Neutrophil (primary cell): ENCODE measurements at regions not wholly inside any gene's neighbourhood (a gene's known extent, or its start where the extent isn't known, plus 50 kb on each side); places are given as distances from the start of the nearest gene placed in this dataset.

Experiments
- H3K27ac ChIP-seq: fragments of 200-600 bp; sonication (generic); 2 replicates; pipeline ENCODE4 v1.5.1; 2016; ENCODE audit warnings: mild to moderate bottlenecking, moderate library complexity
- H3K27me3 ChIP-seq: fragments of 200-600 bp; sonication (generic); 2 replicates; pipeline ENCODE4 v1.6.0; 2016; ENCODE audit warnings: mild to moderate bottlenecking
- H3K36me3 ChIP-seq: fragments of 200-600 bp; sonication (generic); 2 replicates; pipeline ENCODE4 v1.5.1; 2017
- H3K4me1 ChIP-seq, 2 experiments: fragments of 200-600 bp in 1 of 2; sonication (generic) in 1 of 2; 1 replicate in 1 of 2; 2 replicates in 1 of 2; pipeline versions ENCODE4 v1.5.1 to v1.6.1; 2013 to 2016; ENCODE audit warnings: low read depth in 1 of 2, low read length in 1 of 2, mild to moderate bottlenecking in 1 of 2, moderate library complexity in 1 of 2; ENCODE audit not compliant: control insufficient read depth in 1 of 2, insufficient read depth in 1 of 2
- H3K4me3 ChIP-seq, 2 experiments: fragments of 200-600 bp in 1 of 2; sonication (generic) in 1 of 2; 1 replicate in 1 of 2; 2 replicates in 1 of 2; pipeline ENCODE4 v1.5.1; 2013 to 2016; ENCODE audit warnings: low read depth in 1 of 2, low read length in 1 of 2, mild to moderate bottlenecking in 1 of 2, moderate library complexity in 1 of 2
- H3K9me3 ChIP-seq: fragments of 200-600 bp; sonication (generic); 2 replicates; pipeline ENCODE4 v1.5.1; 2016
- CTCF ChIP-seq: fragments of 200-600 bp; sonication (generic); IDR thresholded peaks from 2 replicates; pipeline ENCODE4 v1.5.1; 2016; ENCODE audit warnings: antibody characterized with exemption

- Histone ChIP-seq H3K9me3 (no peaks in the 10 kb centered on the region), H3K4me3 (no peak overlapping the region), H3K36me3 (no peaks in the 10 kb centered on the region), H3K4me1 (no peaks in the 10 kb centered on the region), H3K27me3 (no peaks in the 10 kb centered on the region), H3K27ac (no peak overlapping the region)
- TF ChIP-seq CTCF, result no peak
Observed at GRCh38 chr7:67683628-67684027, 687.0 kb downstream of the TYW1 start.

- no peaks in the 10 kb centered on the region for H3K36me3 ChIP-seq
- TF ChIP-seq CTCF, result no peak
- H3K9me3 ChIP-seq, result no peaks in the 10 kb centered on the region
- H3K4me1 ChIP-seq, result no peaks in the 10 kb centered on the region
- no peak overlapping the region for H3K27ac ChIP-seq
- no peaks in the 10 kb centered on the region for H3K27me3 ChIP-seq
- H3K4me3 ChIP-seq, result no peak overlapping the region
Observed at GRCh38 chr7:67690700-67691099, 694.1 kb downstream of the TYW1 start.

GRCh38 chr7:67692425-67692824 lies 695.8 kb downstream of the TYW1 start:
- Histone ChIP-seq H3K36me3 (no peaks in the 10 kb centered on the region), H3K9me3 (no peaks in the 10 kb centered on the region), H3K4me3 (no peak overlapping the region), H3K27ac (no peak overlapping the region), H3K27me3 (no peaks in the 10 kb centered on the region), H3K4me1 (no peaks in the 10 kb centered on the region)
- TF ChIP-seq CTCF, result no peak

- Histone ChIP-seq H3K36me3 (no peaks in the 10 kb centered on the region), H3K27me3 (no peaks in the 10 kb centered on the region), H3K4me3 (no peak overlapping the region), H3K9me3 (no peaks in the 10 kb centered on the region), H3K4me1 (no peaks in the 10 kb centered on the region), H3K27ac (no peak overlapping the region)
- TF ChIP-seq CTCF, result no peak
Observed at GRCh38 chr7:67696124-67696523, 699.5 kb downstream of the TYW1 start.

- H3K4me3 ChIP-seq, result no peak overlapping the region
- no peaks in the 10 kb centered on the region for H3K4me1 ChIP-seq
- H3K27me3 ChIP-seq, result no peaks in the 10 kb centered on the region
- H3K27ac ChIP-seq, result no peak overlapping the region
- no peaks in the 10 kb centered on the region for H3K36me3 ChIP-seq
- no peaks in the 10 kb centered on the region for H3K9me3 ChIP-seq
- TF ChIP-seq CTCF, result no peak
Observed at GRCh38 chr7:67696878-67697277, 700.2 kb downstream of the TYW1 start.

- no peak overlapping the region for H3K4me3 ChIP-seq
- TF ChIP-seq CTCF, result no peak
- no peaks in the 10 kb centered on the region for H3K9me3 ChIP-seq
- H3K36me3 ChIP-seq, result no peaks in the 10 kb centered on the region
- no peaks in the 10 kb centered on the region for H3K27me3 ChIP-seq
- no peak overlapping the region for H3K27ac ChIP-seq
- H3K4me1 ChIP-seq, result no peaks in the 10 kb centered on the region
Observed at GRCh38 chr7:67698354-67698753, 701.7 kb downstream of the TYW1 start.
